ENCODE measurements at regions not wholly inside any gene's neighbourhood (a gene's known extent, or its start where the extent isn't known, plus 50 kb on each side); places are given as distances from the start of the nearest gene placed in this dataset.

GRCh38 chr12:77548797-77549196 is 281.9 kb upstream of the NAV3 start:
- no peak for DNase-seq
- H3K4me1 ChIP-seq (ENCODE audit: low read depth) = no peaks in the 10 kb centered on the region
- H3K4me3 ChIP-seq = no peak overlapping the region
- no peak for ATAC-seq
- H3K36me3 ChIP-seq (ENCODE audit: low read depth) = no peaks in the 10 kb centered on the region
- H3K9me3 ChIP-seq = no peaks in the 10 kb centered on the region
- no peak for TF ChIP-seq CTCF (IDR thresholded peaks at IDR 0.05)
- intact Hi-C loops (cut with DNase I, micrococcal nuclease) = no loop called here

GRCh38 chr12:77540097-77540496 is 290.6 kb upstream of the NAV3 start:
- H3K9me3 ChIP-seq = no peaks in the 10 kb centered on the region
- H3K4me1 ChIP-seq (ENCODE audit: low read depth) = no peaks in the 10 kb centered on the region
- no peaks in the 10 kb centered on the region for H3K36me3 ChIP-seq (ENCODE audit: low read depth)
- H3K4me3 ChIP-seq = no peak overlapping the region
- no peak for TF ChIP-seq CTCF (IDR thresholded peaks at IDR 0.05)
- DNase-seq = no peak
- ATAC-seq = no peak
- intact Hi-C loops (cut with DNase I, micrococcal nuclease) = no loop called here

GRCh38 chr12:77537663-77538062 is 293.0 kb upstream of the NAV3 start:
- no peaks in the 10 kb centered on the region for H3K4me1 ChIP-seq (ENCODE audit: low read depth)
- no peak for ATAC-seq
- H3K4me3 ChIP-seq = no peak overlapping the region
- no peaks in the 10 kb centered on the region for H3K9me3 ChIP-seq
- no peak for DNase-seq
- H3K36me3 ChIP-seq (ENCODE audit: low read depth) = no peaks in the 10 kb centered on the region
- no peak for TF ChIP-seq CTCF (IDR thresholded peaks at IDR 0.05)
- intact Hi-C loops (cut with DNase I, micrococcal nuclease) = no loop called here

- no peak overlapping the region for H3K4me3 ChIP-seq
- no peak for TF ChIP-seq CTCF (IDR thresholded peaks at IDR 0.05)
- no peaks in the 10 kb centered on the region for H3K9me3 ChIP-seq
- intact Hi-C loops (cut with DNase I, micrococcal nuclease) = no loop called here
- H3K4me1 ChIP-seq (ENCODE audit: low read depth) = no peaks in the 10 kb centered on the region
- ATAC-seq = no peak
- no peak for DNase-seq
- no peaks in the 10 kb centered on the region for H3K36me3 ChIP-seq (ENCODE audit: low read depth)
Observed at GRCh38 chr12:77535734-77536133, 295.0 kb upstream of the NAV3 start.

GRCh38 chr12:77531912-77532311 is 298.8 kb upstream of the NAV3 start:
- ATAC-seq = no peak
- intact Hi-C loops (cut with DNase I, micrococcal nuclease) = no loop called here
- no peak for DNase-seq
- TF ChIP-seq CTCF (IDR thresholded peaks at IDR 0.05) = no peak
- no peaks in the 10 kb centered on the region for H3K4me1 ChIP-seq (ENCODE audit: low read depth)
- H3K36me3 ChIP-seq (ENCODE audit: low read depth) = no peaks in the 10 kb centered on the region
- no peak overlapping the region for H3K4me3 ChIP-seq
- peaks cover 3% of the 10 kb centered on the region for H3K9me3 ChIP-seq

GRCh38 chr12:77522247-77522646 is 308.4 kb upstream of the NAV3 start:
- intact Hi-C loops (cut with DNase I, micrococcal nuclease) = no loop called here
- H3K36me3 ChIP-seq (ENCODE audit: low read depth) = no peaks in the 10 kb centered on the region
- no peaks in the 10 kb centered on the region for H3K9me3 ChIP-seq
- H3K4me3 ChIP-seq = no peak overlapping the region
- ATAC-seq (no peak), DNase-seq (no peak)
- TF ChIP-seq CTCF (IDR thresholded peaks at IDR 0.05) = no peak
- H3K4me1 ChIP-seq (ENCODE audit: low read depth) = no peaks in the 10 kb centered on the region

Data from mucosa of descending colon (tissue), 3 donors.